Neural progenitor cell (in vitro differentiated cells): ENCODE measurements at regions not wholly inside any gene's neighbourhood (a gene's known extent, or its start where the extent isn't known, plus 50 kb on each side); places are given as distances from the start of the nearest gene placed in this dataset.

Source experiments
- DNase-seq: peaks from one replicate; pipeline ENCODE4 v3.0.0-alpha.2; 2016; ENCODE audit warnings: low spot score
- H2AFZ ChIP-seq: fragments of 200-600 bp; sonication (generic); replicated peaks from 2 replicates; pipeline ENCODE4 v1.6.1; 2016; ENCODE audit warnings: antibody characterized with exemption
- H3F3A ChIP-seq: fragments of 200-600 bp; sonication (generic); 2 replicates; pipeline ENCODE4 v1.6.1; 2016; ENCODE audit warnings: antibody characterized with exemption, low read depth
- H3K27ac ChIP-seq: fragments of 200-600 bp; sonication (generic); 2 replicates; pipeline ENCODE4 v1.5.1; 2016; ENCODE audit warnings: mild to moderate bottlenecking
- H3K27me3 ChIP-seq: fragments of 200-600 bp; sonication (generic); 2 replicates; pipeline ENCODE4 v1.6.1; 2016; ENCODE audit warnings: mild to moderate bottlenecking, moderate library complexity
- H3K36me3 ChIP-seq: fragments of 200-600 bp; sonication (generic); 2 replicates; pipeline ENCODE4 v1.5.1; 2016
- H3K4me1 ChIP-seq: fragments of 200-600 bp; sonication (generic); 2 replicates; pipeline ENCODE4 v1.6.1; 2016; ENCODE audit warnings: mixed run types
- H3K4me2 ChIP-seq: fragments of 200-600 bp; sonication (generic); 2 replicates; pipeline ENCODE4 v1.6.1; 2016
- H3K4me3 ChIP-seq: fragments of 200-600 bp; sonication (generic); 2 replicates; pipeline ENCODE4 v1.5.1; 2016
- H3K79me2 ChIP-seq: fragments of 200-600 bp; sonication (generic); 2 replicates; pipeline ENCODE4 v1.6.1; 2016; ENCODE audit warnings: low read depth
- H3K9ac ChIP-seq: fragments of 200-600 bp; sonication (generic); 2 replicates; pipeline ENCODE4 v1.6.1; 2016
- H3K9me3 ChIP-seq: fragments of 200-600 bp; sonication (generic); 2 replicates; pipeline ENCODE4 v1.5.1; 2016; ENCODE audit warnings: low read depth
- H4K20me1 ChIP-seq: fragments of 200-600 bp; sonication (generic); 2 replicates; pipeline ENCODE4 v1.6.1; 2016; ENCODE audit warnings: low read depth
- H3K27ac Mint-ChIP-seq: 3 replicates; pipeline ENCODE4 v1.8.0; 2021; ENCODE audit warnings: mixed read lengths
- H3K27me3 Mint-ChIP-seq: 2 replicates; pipeline ENCODE4 v1.8.0; 2022; ENCODE audit warnings: low read depth, mild to moderate bottlenecking, inconsistent platforms, moderate library complexity, mixed read lengths; ENCODE audit not compliant: insufficient read depth
- H3K36me3 Mint-ChIP-seq: 3 replicates; pipeline ENCODE4 v1.8.0; 2021; ENCODE audit warnings: mixed read lengths
- H3K4me1 Mint-ChIP-seq: 3 replicates; pipeline ENCODE4 v1.8.0; 2021; ENCODE audit warnings: mixed read lengths
- H3K4me3 Mint-ChIP-seq: 3 replicates; pipeline ENCODE4 v1.8.0; 2021; ENCODE audit warnings: mild to moderate bottlenecking, moderate library complexity, mixed read lengths
- H3K9me3 Mint-ChIP-seq: 3 replicates; pipeline ENCODE4 v1.8.0; 2020; ENCODE audit warnings: mixed read lengths
- CTCF ChIP-seq: fragments of 200-600 bp; sonication (generic); IDR thresholded peaks from 2 replicates; pipeline ENCODE4 v1.5.1; 2017; ENCODE audit warnings: antibody characterized with exemption, mild to moderate bottlenecking
- EZH2 ChIP-seq: fragments of 200-600 bp; sonication (generic); IDR thresholded peaks from 2 replicates; pipeline ENCODE4 v1.6.1; 2017; ENCODE audit warnings: antibody characterized with exemption, mild to moderate bottlenecking, moderate library complexity
- EZH2phosphoT487 ChIP-seq: fragments of 200-600 bp; sonication (generic); IDR thresholded peaks from 2 replicates; pipeline ENCODE4 v1.6.1; 2017; ENCODE audit warnings: antibody characterized with exemption

- Histone ChIP-seq H3K79me2 (no peaks in the 10 kb centered on the region), H4K20me1 (no peaks in the 10 kb centered on the region), H2AFZ (no peak overlapping the region), H3K4me2 (peak overlapping the region; percentile 29), H3K9ac (no peak overlapping the region), H3K36me3 (no peaks in the 10 kb centered on the region), H3F3A (no peaks in the 10 kb centered on the region), H3K27me3 (no peaks in the 10 kb centered on the region), H3K4me3 (no peak overlapping the region), H3K9me3 (no peaks in the 10 kb centered on the region), H3K4me1 (peaks cover 16% of the 10 kb centered on the region), H3K27ac (no peak overlapping the region)
- DNase-seq = no peak
- Mint-ChIP-seq H3K27ac (peak overlapping the region; percentile 81), H3K4me3 (no peak overlapping the region), H3K4me1 (peaks cover 13% of the 10 kb centered on the region), H3K9me3 (peaks cover 5% of the 10 kb centered on the region), H3K27me3 (peaks cover 6% of the 10 kb centered on the region), H3K36me3 (peaks cover 2% of the 10 kb centered on the region)
- TF ChIP-seq CTCF = no peak
- no peak for TF ChIP-seq EZH2
- no peak for TF ChIP-seq EZH2phosphoT487
These were observed 354.2 kb downstream of the FBXO15 start for GRCh38 chr18:73793386-73793785.

- Mint-ChIP-seq H3K4me1 (peaks cover 13% of the 10 kb centered on the region), H3K27ac (no peak overlapping the region), H3K36me3 (peaks cover 2% of the 10 kb centered on the region), H3K4me3 (no peak overlapping the region), H3K9me3 (peaks cover 7% of the 10 kb centered on the region), H3K27me3 (peaks cover 9% of the 10 kb centered on the region)
- no peak overlapping the region for H3K4me2 ChIP-seq
- H3K79me2 ChIP-seq = no peaks in the 10 kb centered on the region
- no peak for TF ChIP-seq EZH2phosphoT487
- TF ChIP-seq CTCF = no peak
- TF ChIP-seq EZH2 = no peak
- H3K4me3 ChIP-seq = no peak overlapping the region
- H3K36me3 ChIP-seq = no peaks in the 10 kb centered on the region
- no peaks in the 10 kb centered on the region for H3K27me3 ChIP-seq
- no peaks in the 10 kb centered on the region for H4K20me1 ChIP-seq
- H3F3A ChIP-seq = no peaks in the 10 kb centered on the region
- H2AFZ ChIP-seq = no peak overlapping the region
- no peak overlapping the region for H3K27ac ChIP-seq
- H3K9me3 ChIP-seq = no peaks in the 10 kb centered on the region
- no peak overlapping the region for H3K9ac ChIP-seq
- no peak for DNase-seq
- peaks cover 16% of the 10 kb centered on the region for H3K4me1 ChIP-seq
These were observed 356.6 kb downstream of the FBXO15 start for GRCh38 chr18:73791081-73791480.

- Histone ChIP-seq H4K20me1 (no peaks in the 10 kb centered on the region), H3K4me2 (no peak overlapping the region), H2AFZ (no peak overlapping the region), H3K36me3 (no peaks in the 10 kb centered on the region), H3K27me3 (no peaks in the 10 kb centered on the region), H3K9me3 (no peaks in the 10 kb centered on the region), H3K27ac (no peak overlapping the region), H3F3A (no peaks in the 10 kb centered on the region), H3K4me1 (peaks cover 16% of the 10 kb centered on the region), H3K79me2 (no peaks in the 10 kb centered on the region), H3K4me3 (no peak overlapping the region), H3K9ac (no peak overlapping the region)
- Mint-ChIP-seq H3K9me3 (peaks cover 5% of the 10 kb centered on the region), H3K36me3 (peaks cover 2% of the 10 kb centered on the region), H3K4me1 (peaks cover 13% of the 10 kb centered on the region), H3K4me3 (no peak overlapping the region), H3K27me3 (peaks cover 10% of the 10 kb centered on the region), H3K27ac (no peak overlapping the region)
- TF ChIP-seq CTCF = no peak
- no peak for TF ChIP-seq EZH2
- TF ChIP-seq EZH2phosphoT487 = no peak
- DNase-seq = no peak
These were observed 357.0 kb downstream of the FBXO15 start for GRCh38 chr18:73790587-73790986.
